Skeletal muscle tissue (tissue), 3 donors: ENCODE measurements at regions not wholly inside any gene's neighbourhood (a gene's known extent, or its start where the extent isn't known, plus 50 kb on each side); places are given as distances from the start of the nearest gene placed in this dataset.
A peak's percentile ranks its signal among the peaks of the same experiment; 100 is the strongest.

ENCODE experiments used
- H3K27ac ChIP-seq: one replicate; pipeline ENCODE4 v1.7.0; 2013; ENCODE audit warnings: mild to moderate bottlenecking, low read depth, low read length, inconsistent platforms
- H3K27me3 ChIP-seq, 3 donors: one replicate each; pipeline ENCODE4 v1.7.0; 2013; ENCODE audit warnings: low read length in 3 of 3; ENCODE audit not compliant: control insufficient read depth in 3 of 3, insufficient read depth in 3 of 3
- H3K36me3 ChIP-seq, 3 donors: one replicate each; pipeline ENCODE4 v1.7.0; 2013; ENCODE audit warnings: low read length in 3 of 3; ENCODE audit not compliant: control insufficient read depth in 3 of 3, insufficient read depth in 3 of 3
- H3K4me1 ChIP-seq, 3 donors: one replicate each; pipeline ENCODE4 v1.7.0; 2013; ENCODE audit warnings: low read length in 3 of 3, mild to moderate bottlenecking in 3 of 3; ENCODE audit not compliant: control insufficient read depth in 3 of 3, insufficient read depth in 3 of 3
- H3K4me3 ChIP-seq, 3 donors: one replicate each; pipeline ENCODE4 v1.7.0; 2013; ENCODE audit warnings: low read length in 3 of 3
- H3K9ac ChIP-seq, 3 donors: one replicate each; pipeline ENCODE4 v1.7.0; 2013; ENCODE audit warnings: low read length in 3 of 3, mild to moderate bottlenecking in 3 of 3, moderate library complexity in 2 of 3, low read depth in 1 of 3
- H3K9me3 ChIP-seq, 3 donors: one replicate each; pipeline ENCODE4 v1.7.0; 2013; ENCODE audit warnings: low read length in 3 of 3; ENCODE audit not compliant: control insufficient read depth in 3 of 3
- donor health status: Osteomylitis.

DNA sequence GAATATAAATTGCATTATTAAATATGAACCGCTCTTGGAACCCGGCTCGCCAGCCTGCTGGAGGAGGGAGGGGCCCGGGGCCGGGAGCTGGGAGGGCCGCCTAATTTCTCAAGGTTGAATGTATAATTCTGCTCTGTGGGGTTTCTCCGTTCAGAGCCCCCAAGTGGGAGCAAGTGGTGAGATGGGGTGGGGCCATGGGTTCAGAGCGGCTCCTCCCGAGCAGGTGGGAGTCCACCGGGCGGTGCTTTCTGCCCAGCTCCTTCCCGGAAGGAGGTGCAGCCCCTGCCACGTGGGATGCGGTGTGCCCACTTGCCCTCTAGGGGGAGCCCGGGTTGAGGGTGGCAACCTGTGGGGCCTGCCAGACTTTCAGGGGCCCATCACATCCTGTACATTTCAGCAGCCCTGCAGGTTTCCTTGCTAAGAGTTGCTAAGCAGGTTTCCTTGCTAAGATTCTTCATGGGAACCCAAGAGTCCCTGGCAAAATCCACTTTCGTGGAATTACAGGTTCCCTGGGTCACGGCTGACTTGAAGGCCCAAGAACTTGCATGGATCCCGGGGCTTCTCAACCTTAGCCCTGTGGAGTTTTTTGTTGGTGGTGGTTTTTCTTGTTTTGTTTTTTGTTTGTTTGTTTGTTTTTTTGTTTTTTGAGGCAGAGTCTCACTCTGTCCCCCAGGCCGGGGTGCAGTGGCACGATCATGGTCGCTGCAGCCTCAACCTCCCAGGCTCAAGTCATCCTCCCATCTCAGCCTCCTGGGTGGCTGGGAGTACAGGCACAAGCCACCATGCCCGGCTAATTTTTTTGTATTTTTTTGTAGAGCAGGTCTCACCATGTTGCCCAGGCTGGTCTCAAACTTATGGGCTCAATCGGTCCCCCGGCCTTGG, 196.7 kb upstream of the GSE1 start:
- Histone ChIP-seq H3K36me3 (no peaks in the 10 kb centered on the region), H3K4me3 (no peak overlapping the region), H3K9me3 (no peaks in the 10 kb centered on the region), H3K4me1 (peaks cover 14 to 20% (median 14%) of the 10 kb centered on the region in 3 donors), H3K27ac (no peak overlapping the region), H3K27me3 (no peaks in the 10 kb centered on the region), H3K9ac (peak overlapping the region in 1 of 3 donors; percentile 64)

DNA sequence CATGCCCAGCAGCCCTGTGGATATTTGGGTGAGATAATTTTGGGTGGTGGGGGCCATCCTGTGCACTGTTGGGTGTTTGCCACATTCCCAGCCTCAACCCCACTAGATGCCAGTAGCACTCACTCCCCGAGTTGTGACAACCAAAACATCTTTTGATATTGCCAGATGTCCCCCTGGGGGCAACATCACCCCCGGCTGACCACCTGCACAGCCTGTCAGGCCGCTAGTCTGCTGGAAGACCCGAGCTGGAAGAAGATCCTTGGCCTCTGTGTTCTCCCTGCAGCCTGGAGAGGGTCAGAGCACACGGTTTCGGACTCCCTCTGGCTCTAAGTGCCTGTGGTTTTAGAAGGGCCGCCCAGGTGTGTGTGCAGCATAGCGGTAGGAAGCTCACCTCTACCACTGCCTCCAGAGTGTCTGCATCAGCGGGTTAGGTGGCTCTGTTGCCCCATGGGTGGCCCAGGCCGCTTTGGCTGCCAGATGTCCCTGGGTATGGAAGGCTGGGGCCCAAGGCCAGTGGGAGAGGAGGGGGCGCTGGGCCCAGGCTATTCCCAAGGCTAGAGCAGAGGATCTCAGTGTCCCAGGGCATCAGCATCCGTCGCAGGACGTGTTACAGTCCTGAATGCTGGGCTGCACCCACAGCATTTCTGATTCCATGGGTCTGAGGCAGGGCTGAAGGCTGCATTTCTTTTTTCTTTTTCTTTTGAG, 195.8 kb upstream of the GSE1 start:
- Histone ChIP-seq H3K9ac (peak overlapping the region in 1 of 3 donors; percentile 3), H3K27ac (no peak overlapping the region), H3K4me3 (no peak overlapping the region), H3K27me3 (no peaks in the 10 kb centered on the region), H3K4me1 (peaks cover 14 to 20% (median 14%) of the 10 kb centered on the region in 3 donors), H3K36me3 (no peaks in the 10 kb centered on the region), H3K9me3 (no peaks in the 10 kb centered on the region)

DNA sequence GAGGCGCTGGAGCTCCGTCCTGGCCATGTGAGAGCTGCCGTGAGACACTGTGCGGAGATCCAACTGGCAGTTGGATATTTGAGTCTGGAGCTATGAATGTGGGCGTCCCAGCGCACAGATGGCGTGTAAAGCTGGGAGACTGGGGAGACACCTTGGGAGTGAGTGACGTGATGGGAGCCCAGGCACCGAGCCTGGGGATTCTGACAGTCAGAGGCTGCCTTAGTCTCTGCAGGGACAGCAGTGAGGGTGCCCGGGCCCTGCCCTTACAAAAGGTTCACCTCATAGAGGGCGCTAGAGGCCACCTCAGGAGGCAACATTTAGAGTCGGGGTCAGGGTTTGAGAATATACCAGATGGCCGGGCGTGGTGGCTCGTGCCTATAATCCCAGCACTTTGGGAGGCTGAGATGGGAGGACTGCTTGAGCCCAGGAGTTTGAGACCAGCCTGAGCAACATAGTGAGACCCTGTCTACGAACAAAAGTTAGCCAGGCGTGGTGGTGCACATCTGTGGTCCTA, 194.1 kb upstream of the GSE1 start:
- Histone ChIP-seq H3K9me3 (no peaks in the 10 kb centered on the region), H3K27me3 (no peaks in the 10 kb centered on the region), H3K27ac (no peak overlapping the region), H3K4me3 (no peak overlapping the region), H3K4me1 (peaks cover 14 to 24% (median 17%) of the 10 kb centered on the region in 3 donors), H3K9ac (no peak overlapping the region), H3K36me3 (no peaks in the 10 kb centered on the region)

DNA sequence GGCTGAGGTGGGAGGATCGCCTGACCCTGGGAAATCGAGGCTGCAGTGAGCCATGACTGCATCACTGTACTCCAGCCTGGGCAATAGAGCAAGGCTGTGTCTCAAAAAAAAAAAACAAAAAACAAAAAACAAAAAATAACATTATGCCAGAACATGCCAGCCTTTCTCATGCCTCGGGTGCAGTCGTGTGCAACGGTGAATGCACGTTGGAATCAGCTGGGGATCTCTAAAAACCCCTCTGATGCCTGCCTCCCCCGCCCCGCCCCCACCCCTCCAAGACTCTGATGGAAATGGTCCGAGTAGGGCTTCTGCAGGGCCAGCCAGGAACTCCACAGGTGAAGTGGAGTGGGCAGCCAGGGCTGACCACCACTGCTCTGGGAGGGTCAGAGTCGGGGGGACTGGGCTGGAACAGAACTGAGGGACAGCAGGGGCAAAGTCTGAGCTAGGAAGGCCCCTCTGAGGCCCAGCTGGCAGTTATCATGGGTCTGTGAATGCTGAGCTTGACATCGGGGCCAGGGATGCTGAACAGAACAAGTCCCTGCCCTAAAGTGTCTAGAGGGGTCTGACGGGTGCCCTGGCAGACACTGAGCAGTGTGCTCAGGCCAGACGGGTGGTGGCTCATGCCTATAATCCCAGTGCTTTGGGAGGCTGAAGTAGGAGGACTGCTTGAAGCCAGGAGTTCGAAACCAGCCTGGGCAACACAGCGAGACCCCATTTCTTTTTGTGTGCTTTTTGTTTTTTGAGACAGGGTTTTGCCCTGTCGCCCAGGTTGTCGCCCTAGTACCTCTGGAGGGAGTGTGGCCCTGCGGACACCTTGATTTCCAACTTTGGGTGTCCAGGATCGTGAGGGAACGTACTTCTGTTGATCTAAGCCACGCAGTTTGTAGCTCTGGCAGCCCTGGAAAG, 193.4 kb upstream of the GSE1 start:
- Histone ChIP-seq H3K27ac (no peak overlapping the region), H3K4me3 (no peak overlapping the region), H3K36me3 (no peaks in the 10 kb centered on the region), H3K9ac (no peak overlapping the region), H3K27me3 (no peaks in the 10 kb centered on the region), H3K4me1 (peaks cover 16 to 24% (median 20%) of the 10 kb centered on the region in 3 donors), H3K9me3 (no peaks in the 10 kb centered on the region)

DNA sequence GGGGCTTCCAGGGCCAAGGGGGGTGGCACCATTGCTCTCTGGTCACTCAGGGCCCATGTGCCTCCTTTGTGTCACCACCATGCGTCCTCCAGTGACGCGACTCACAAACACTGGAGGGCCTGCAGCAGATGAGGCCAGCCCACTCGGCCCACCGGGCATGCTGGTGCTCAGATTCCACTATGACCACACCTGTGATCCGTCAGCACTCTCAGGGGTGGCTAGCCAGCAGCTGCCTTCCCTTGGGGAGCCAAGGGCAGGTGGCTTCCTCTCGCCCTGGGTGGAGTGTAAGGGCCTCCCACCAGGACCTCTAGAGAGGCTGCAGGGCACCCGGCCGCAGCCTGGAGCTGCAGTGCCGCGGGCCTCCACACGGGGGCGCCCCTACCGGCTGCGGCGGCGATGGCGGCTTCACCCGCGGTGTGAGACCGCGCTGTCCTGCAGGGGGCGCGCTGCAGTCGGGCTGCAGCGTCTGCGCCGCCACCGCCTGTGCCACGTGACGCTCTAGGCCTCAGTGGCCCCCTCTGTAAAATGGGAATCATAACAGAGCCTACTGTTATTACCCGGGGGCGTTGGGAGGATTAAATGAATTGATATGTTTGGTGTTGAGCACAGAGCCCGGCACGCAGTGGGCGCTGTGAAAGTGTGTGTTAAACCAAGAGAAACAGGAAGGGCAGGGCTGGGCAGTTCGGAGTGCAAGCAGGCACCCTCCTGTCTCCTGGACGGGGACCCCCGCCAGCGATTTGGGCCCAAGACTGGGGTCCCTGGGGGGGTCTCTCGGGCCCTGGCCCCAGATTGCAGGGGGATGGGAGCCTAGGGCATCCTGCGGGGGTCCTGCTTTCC, 192.4 kb upstream of the GSE1 start:
- H3K4me3 ChIP-seq: no peak overlapping the region
- H3K27ac ChIP-seq: no peak overlapping the region
- H3K9me3 ChIP-seq: no peaks in the 10 kb centered on the region
- H3K27me3 ChIP-seq: no peaks in the 10 kb centered on the region
- peaks cover 11 to 17% (median 17%) of the 10 kb centered on the region in 3 donors for H3K4me1 ChIP-seq
- no peak overlapping the region for H3K9ac ChIP-seq
- no peaks in the 10 kb centered on the region for H3K36me3 ChIP-seq

DNA sequence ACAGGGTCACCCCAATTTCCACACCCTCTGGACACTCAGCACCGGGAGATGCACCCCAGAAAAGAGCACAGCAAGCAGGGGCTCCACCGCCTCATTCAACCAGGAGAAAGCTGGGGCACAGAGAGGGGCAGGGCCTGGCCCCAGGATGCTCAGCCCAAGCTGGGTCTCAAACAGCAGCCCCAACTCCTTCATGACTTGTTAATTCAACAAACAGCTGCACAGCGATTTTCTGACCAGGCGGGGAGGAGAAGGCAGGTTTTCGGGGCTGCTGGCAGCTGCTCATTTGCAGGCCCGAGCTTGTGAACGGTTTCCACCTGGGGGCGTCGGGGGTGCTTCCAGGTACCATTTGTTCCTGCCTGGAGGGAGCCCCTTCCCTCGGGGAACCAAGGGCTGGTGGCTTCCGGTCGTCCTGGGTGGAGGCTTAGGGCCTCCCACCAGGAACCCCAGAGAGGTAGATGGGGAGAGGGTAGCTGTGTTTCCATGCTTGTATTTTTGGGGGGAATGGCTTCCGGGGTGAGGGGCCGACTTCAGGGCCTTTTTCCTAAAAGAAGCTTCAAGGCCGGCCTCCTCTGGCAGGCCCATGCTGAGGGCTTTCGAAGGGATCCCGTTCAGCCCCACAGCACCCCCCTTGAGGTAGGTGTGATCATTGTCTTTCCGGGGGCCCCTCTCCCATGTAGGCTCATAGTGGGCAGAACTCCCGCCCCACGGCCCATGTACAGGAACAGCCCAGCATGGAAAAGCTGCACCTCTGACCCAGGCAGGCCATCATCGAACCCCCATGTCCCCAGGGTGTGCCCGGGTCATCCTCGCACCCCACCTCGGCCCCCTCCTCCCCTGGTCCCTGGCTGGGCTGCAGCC, 191.6 kb upstream of the GSE1 start:
- no peak overlapping the region for H3K27ac ChIP-seq
- H3K9me3 ChIP-seq: no peaks in the 10 kb centered on the region
- no peak overlapping the region for H3K4me3 ChIP-seq
- peaks cover 3 to 11% (median 11%) of the 10 kb centered on the region in 3 donors for H3K4me1 ChIP-seq
- H3K36me3 ChIP-seq: no peaks in the 10 kb centered on the region
- H3K9ac ChIP-seq: no peak overlapping the region
- no peaks in the 10 kb centered on the region for H3K27me3 ChIP-seq

DNA sequence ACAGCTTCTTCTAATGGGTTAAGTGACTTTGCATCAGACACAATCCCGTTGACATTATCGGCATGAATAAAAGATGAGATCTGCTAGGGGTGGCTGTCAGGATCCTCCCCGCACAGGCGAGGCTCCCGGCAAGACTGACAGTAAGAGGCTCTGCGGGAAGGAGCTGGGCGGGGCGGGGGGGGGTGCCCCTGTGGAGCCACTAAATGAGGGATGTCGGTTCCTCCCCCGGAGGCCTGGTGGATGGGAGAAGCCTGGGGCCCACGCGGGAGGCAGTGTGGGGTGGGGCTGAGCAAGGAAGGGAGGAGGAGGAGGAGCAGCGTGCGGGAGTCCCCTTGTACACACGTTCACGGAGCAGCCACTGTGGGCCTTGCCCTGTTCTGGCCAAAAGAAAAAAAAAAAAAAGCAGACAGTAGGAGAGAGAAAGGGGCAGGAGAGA, 190.9 kb upstream of the GSE1 start:
- H3K9me3 ChIP-seq: no peaks in the 10 kb centered on the region
- H3K4me3 ChIP-seq: no peak overlapping the region
- no peaks in the 10 kb centered on the region for H3K36me3 ChIP-seq
- H3K27ac ChIP-seq: no peak overlapping the region
- peaks cover 2 to 11% (median 11%) of the 10 kb centered on the region in 3 donors for H3K4me1 ChIP-seq
- no peaks in the 10 kb centered on the region for H3K27me3 ChIP-seq
- H3K9ac ChIP-seq: no peak overlapping the region

DNA sequence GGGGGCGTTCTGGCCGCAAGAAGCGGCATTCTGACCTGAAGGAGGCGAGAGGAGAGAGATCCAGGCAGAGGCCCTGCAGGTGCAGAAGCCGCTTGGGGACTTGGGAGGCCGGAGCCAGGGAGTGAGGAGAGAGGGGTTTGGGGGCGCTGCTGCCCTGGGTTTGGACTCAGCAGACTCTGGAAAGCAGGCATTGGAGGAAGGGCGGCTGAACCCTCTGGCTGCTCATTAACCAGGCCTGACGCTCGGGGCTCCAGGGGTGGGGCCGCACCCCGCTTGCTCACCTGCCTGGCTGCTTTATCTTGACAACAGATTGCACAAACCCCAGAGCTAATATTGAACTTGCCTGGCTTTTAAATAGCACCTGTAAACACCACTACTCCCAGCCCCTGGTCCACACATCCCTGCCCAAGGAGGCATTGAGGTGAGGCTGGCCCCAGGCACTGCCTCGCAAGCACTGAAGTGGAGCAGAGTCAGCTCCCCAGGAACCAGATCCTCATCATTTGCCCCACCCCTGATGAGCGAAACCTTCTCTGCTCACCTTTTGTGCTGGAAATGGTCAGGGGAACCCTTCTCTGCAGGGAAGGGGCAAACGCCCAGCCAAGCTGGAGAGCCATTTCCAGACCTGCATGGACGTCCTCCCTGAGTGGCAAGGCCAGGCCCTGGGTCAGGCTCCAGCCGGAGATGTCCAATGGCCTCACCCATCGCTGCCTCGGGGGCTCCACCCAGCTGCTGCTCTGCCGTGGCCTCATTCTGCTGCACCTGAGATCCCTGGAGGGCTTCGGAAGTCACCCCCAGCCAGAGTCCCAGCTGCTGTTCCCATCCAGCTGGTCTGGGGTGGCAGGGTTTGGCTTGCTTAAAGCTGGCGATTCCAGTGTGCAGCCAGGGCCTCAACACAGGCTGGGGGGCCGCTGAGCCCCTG, 190.2 kb upstream of the GSE1 start:
- Histone ChIP-seq H3K4me1 (peaks cover 2 to 11% (median 11%) of the 10 kb centered on the region in 3 donors), H3K4me3 (no peak overlapping the region), H3K27me3 (no peaks in the 10 kb centered on the region), H3K27ac (no peak overlapping the region), H3K36me3 (no peaks in the 10 kb centered on the region), H3K9ac (no peak overlapping the region), H3K9me3 (no peaks in the 10 kb centered on the region)
